ENCODE measurements at regions not wholly inside any gene's neighbourhood (a gene's known extent, or its start where the extent isn't known, plus 50 kb on each side); places are given as distances from the start of the nearest gene placed in this dataset.

DNA sequence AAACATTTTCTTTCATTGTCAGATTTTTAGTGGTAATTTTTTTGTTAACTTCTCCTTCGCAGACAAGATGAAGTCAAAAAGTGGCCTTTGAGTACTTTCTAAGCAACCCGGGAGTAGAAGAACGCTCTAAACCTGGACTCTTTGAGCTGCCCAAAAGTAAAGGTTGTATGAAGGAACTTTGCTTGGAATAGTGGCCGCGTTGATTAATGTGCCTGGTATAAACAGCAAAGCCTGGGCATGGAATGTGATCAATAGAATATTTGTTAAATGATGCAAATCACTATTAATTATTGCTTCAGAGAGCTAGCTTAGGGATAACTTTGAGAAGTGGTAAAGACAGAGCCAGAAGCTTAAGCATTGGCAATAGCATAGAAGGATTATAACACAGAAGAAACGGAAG, 475.1 kb upstream of the ANKRD30A start:
- H3K36me3 ChIP-seq = no peaks in the 10 kb centered on the region
- in situ Hi-C loops (cut with MboI; ENCODE audit: low sequenced_read_pairs in 4 of 4) = no loop called here
- no peaks in the 10 kb centered on the region for H3K27me3 ChIP-seq
- no peaks in the 10 kb centered on the region for H3K9me3 ChIP-seq
- no peak overlapping the region for H3K4me3 ChIP-seq
- TF ChIP-seq, protein P1, sequence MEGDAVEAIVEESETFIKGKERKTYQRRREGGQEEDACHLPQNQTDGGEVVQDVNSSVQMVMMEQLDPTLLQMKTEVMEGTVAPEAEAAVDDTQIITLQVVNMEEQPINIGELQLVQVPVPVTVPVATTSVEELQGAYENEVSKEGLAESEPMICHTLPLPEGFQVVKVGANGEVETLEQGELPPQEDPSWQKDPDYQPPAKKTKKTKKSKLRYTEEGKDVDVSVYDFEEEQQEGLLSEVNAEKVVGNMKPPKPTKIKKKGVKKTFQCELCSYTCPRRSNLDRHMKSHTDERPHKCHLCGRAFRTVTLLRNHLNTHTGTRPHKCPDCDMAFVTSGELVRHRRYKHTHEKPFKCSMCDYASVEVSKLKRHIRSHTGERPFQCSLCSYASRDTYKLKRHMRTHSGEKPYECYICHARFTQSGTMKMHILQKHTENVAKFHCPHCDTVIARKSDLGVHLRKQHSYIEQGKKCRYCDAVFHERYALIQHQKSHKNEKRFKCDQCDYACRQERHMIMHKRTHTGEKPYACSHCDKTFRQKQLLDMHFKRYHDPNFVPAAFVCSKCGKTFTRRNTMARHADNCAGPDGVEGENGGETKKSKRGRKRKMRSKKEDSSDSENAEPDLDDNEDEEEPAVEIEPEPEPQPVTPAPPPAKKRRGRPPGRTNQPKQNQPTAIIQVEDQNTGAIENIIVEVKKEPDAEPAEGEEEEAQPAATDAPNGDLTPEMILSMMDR (IDR thresholded peaks at IDR 0.05 in 4 of 5, conservative IDR thresholded peaks at IDR 0.05 in 1 of 5) = no peak
- no peak for TF ChIP-seq POLR2A (IDR thresholded peaks at IDR 0.05)
- DNase-seq (no peak), ATAC-seq (no peak)
- no peak overlapping the region for H3K27ac ChIP-seq
- intact Hi-C loops (cut with DNase I; ENCODE audit: low total_unique reads) = no loop called here
- H3K4me1 ChIP-seq = no peaks in the 10 kb centered on the region

DNA sequence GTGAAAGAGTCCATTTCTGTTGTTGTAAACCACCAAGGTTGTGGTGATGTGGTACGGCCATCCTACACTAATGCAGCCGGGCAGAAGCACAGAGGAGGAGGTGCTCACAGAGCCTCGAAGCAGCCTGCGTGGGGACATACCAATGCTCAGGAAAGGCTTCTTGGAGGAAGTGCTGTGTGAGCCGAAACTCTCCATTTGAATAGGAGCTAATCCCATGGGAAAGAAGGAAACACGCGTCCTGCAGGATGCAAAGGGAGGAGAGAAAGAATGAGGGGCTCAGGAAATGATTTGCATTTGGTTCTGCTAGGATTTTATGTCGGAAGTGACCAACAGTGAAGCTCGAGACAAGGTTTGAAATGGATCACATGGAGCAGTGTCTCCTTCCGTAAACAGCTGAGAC, 477.9 kb upstream of the ANKRD30A start:
- H3K27ac ChIP-seq = no peak overlapping the region
- TF ChIP-seq, protein P1 (IDR thresholded peaks at IDR 0.05 in 4 of 5, conservative IDR thresholded peaks at IDR 0.05 in 1 of 5) = no peak
- TF ChIP-seq POLR2A (IDR thresholded peaks at IDR 0.05) = no peak
- no peaks in the 10 kb centered on the region for H3K27me3 ChIP-seq
- intact Hi-C loops (cut with DNase I; ENCODE audit: low total_unique reads) (no loop called here), in situ Hi-C loops (cut with MboI; ENCODE audit: low sequenced_read_pairs in 4 of 4) (no loop called here)
- no peaks in the 10 kb centered on the region for H3K4me1 ChIP-seq
- no peaks in the 10 kb centered on the region for H3K36me3 ChIP-seq
- DNase-seq (no peak), ATAC-seq (no peak)
- no peaks in the 10 kb centered on the region for H3K9me3 ChIP-seq
- no peak overlapping the region for H3K4me3 ChIP-seq

DNA sequence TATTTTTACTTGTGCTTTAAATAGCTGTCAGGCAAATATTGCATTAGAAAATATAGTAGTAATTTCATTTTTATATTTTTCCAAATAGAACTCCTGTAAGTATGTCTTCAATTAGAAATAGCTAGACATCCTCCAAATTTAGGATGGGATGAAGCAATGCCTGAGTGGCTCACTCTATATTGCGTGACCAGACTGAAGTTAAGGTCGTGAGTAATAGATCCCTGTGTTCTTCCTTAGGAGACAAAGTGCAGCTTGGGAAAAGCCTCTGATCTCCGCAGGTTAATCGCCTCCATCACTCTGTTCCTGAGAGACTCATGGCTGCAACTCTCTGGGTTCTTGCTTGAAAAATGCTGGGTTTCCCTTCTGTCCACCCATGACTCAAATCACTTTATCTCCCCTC, 484.8 kb upstream of the ANKRD30A start:
- no peak for ATAC-seq
- Histone ChIP-seq H3K27ac (no peak overlapping the region), H3K4me3 (no peak overlapping the region), H3K27me3 (no peaks in the 10 kb centered on the region), H3K36me3 (no peaks in the 10 kb centered on the region), H3K9me3 (no peaks in the 10 kb centered on the region), H3K4me1 (no peaks in the 10 kb centered on the region)
- in situ Hi-C loops (cut with MboI; ENCODE audit: low sequenced_read_pairs in 4 of 4) = no loop called here
- DNase-seq = no peak
- no peak for TF ChIP-seq POLR2A (IDR thresholded peaks at IDR 0.05)
- TF ChIP-seq, protein P1 (IDR thresholded peaks at IDR 0.05 in 4 of 5, conservative IDR thresholded peaks at IDR 0.05 in 1 of 5) = no peak
- intact Hi-C loops (cut with DNase I; ENCODE audit: low total_unique reads) = no loop called here

DNA sequence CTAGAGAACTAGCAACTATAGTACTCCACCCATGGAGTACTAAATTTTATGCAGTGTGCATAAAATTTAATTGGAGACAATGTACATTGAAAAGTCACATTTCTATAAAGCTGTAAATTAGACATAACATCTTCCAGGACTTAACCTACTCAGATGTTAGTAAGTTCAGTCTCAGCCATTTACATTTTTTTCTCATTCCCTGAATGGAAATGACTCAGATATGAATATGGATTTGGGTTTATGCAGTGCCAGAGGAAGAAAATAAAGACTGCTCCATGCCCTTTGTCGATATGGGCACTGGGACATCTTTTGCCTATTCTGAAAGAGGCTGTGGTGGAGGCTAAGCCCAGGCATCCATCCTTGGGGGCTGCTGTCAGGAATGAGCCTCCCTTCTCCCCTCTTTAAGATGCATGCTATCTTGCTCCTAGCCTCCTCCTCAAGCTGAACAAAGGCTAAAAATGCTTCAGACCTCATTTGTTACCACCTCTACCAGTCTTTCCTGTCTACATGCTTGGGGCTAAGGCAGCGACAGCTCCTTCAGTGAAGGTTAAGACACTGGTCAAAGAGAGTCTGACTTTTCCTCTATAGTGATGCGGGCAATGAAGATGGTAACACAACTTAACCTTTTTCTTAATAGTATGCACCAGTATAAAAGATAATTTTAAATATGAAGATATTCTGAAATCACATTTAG, 486.8 kb upstream of the ANKRD30A start:
- H3K36me3 ChIP-seq = no peaks in the 10 kb centered on the region
- ATAC-seq = no peak
- intact Hi-C loops (cut with DNase I; ENCODE audit: low total_unique reads) = no loop called here

More for the DNA sequence above, 486.8 kb upstream of the ANKRD30A start:
- Histone ChIP-seq H3K4me3 (no peak overlapping the region), H3K9me3 (no peaks in the 10 kb centered on the region), H3K4me1 (no peaks in the 10 kb centered on the region), H3K27ac (no peak overlapping the region), H3K27me3 (no peaks in the 10 kb centered on the region)
- DNase-seq = no peak
- TF ChIP-seq, protein P1 (IDR thresholded peaks at IDR 0.05 in 4 of 5, conservative IDR thresholded peaks at IDR 0.05 in 1 of 5) = no peak
- no peak for TF ChIP-seq POLR2A (IDR thresholded peaks at IDR 0.05)
- in situ Hi-C loops (cut with MboI; ENCODE audit: low sequenced_read_pairs in 4 of 4) = no loop called here

Data from gastrocnemius medialis (tissue), 4 donors.